Stomach (tissue), 4 donors: ENCODE measurements at regions not wholly inside any gene's neighbourhood (a gene's known extent, or its start where the extent isn't known, plus 50 kb on each side); places are given as distances from the start of the nearest gene placed in this dataset.

Experiments used
- CTCF ChIP-seq, 7 experiments: fragments of 450-650 bp in 4 of 7; fragments of 200-600 bp in 3 of 7; sonication (generic) in 3 of 7; IDR thresholded peaks; one replicate each; pipeline ENCODE4 v1.5.1; 2016 to 2019; ENCODE audit warnings: antibody characterized with exemption in 7 of 7, control low read depth in 2 of 7, mild to moderate bottlenecking in 1 of 7
- POLR2AphosphoS5 ChIP-seq, 3 donors: sonication (generic); formaldehyde crosslinking; IDR thresholded peaks; one replicate each; pipeline ENCODE4 v1.6.1; 2016; ENCODE audit warnings: antibody characterized with exemption in 3 of 3

DNA sequence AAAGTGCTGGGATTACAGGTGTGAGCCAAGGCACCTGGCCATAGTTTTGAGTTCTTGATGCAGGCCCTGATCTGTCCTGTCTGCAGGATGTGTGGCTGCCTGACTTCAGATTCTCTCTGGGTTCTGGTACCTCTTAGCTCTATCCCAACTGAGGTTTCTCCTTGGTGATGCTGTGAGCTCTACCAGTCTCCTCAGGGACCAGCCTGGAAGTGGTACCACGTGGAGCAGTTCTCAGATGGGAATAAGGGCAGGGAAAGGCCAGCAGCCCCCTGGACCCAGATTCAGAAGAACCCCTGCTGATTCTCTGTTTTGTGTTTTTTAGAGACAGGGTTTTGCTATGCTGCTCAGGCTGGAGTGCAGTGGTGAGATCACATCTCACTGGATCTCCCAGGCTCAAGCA lies 85.0 kb upstream of the HELT start:
- TF ChIP-seq POLR2AphosphoS5 (IDR thresholded peaks at IDR 0.05) (no peak), CTCF (IDR thresholded peaks at IDR 0.05) (no peak)
